ENCODE measurements at regions not wholly inside any gene's neighbourhood (a gene's known extent, or its start where the extent isn't known, plus 50 kb on each side); places are given as distances from the start of the nearest gene placed in this dataset.
"Not testable (repeated sequence)": the region's sequence is repeated elsewhere in the genome, so short reads cannot be mapped to it uniquely, and the experiment has no call there.

DNA sequence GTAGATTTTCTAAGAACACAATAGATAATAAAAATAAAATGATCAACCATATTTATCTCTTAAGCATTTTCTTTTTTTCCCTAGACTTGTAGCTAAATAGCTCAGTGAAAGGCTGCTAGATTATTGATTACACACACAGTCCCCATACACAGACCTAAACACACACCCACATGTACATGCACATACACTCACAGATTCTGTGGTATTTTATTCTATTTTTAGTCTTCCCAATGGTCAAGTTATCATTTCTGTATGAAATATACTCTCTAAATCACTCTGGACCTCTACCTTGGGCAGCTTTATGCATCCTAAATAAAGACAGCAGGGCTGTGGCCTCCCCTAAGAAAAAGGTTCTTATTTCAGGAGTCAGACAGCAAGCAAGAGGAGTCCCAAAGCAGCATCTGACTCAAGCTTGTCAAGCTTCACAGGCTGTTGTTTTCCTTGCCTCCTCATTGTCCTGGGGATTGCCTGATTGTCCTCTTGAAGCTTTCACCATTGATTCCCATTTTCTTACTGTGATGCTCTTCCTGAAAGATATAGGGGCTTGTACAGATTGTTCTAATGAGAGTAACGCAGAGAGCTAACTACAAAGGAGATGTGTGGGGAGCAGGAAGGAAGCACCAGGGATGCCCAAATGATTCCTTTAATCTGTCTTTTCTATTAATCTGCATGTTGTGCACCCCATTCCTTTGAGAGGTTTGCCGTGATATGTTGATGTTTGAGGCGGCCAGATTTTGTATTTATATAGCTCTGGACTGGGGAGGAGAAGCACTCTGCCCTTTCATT is 986.5 kb downstream of the PCDH17 start:
- no peak for DNase-seq (ENCODE audit: low read depth)

GRCh38 chr13:58619396-58620113 is 988.0 kb downstream of the PCDH17 start:
- DNase-seq (ENCODE audit: low read depth) = no peak

DNA sequence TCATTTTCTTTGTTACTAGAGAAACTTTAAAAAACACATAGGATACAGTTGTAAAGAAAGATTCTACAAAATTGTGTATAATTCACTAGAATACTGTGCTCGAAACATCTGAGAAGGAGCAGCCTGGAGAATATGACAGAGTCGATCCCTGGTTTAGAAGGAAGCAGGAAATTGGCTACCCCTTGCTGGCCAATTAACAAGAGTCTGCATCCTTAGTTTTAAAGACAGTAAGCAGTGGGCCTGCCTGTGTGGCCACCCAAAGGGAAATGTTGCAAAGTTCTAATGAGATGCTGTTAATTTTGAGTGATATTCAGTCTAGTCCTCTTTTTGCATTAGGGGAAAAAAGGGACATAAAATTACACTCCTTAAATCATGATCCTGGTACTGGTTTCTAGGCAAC is 988.6 kb downstream of the PCDH17 start:
- no peak for DNase-seq (ENCODE audit: low read depth)

DNA sequence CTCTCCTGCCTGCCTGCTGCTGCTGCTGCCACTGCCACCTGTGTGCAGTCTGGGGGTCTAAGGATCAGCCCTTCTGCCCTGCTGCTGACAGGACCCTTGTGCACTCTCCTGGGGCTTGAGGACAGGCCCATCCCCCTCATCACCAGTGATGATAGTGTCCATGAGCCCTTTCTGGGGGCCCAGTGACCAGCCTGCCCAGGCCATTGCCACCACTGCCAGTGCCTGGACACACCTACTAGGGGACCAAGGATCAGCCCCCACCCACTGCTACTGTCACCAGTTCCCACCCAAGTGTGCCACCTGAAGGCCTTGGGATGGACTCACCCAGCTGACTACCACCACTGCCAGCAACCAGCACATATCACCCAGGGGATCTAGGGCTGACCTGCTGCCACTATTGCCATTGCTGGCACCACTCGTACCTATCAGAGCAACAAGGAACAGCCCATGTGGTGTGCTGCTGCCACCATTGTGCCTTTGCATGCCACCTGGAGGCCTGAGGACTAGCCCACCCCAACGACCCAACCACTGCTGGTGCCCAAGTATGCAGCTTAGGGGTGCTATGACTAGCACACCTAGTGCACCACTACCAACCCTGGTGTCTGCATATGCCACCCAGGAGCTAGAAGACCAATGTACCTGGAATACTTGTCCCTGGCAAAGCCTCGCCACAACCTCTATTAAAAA is 994.3 kb downstream of the PCDH17 start:
- no peak for DNase-seq (ENCODE audit: low read depth)

DNA sequence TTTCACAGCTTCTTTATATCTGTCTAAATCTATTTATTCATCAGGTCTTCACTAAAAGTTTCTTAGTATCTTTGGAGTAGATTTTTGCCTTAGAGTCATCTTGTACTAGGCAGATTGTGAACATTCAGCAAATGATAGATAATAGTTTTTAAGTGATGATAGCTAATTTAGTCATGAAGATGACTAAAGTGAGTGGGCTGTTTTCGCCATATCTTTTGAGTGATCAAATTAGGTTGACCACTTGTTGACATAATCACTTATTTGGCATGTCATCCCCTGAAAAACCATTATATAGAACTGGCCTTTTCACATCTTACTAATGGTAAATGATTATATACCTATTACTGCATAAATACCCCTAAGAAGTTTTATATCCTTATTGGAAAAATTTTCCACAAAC is 999.2 kb downstream of the PCDH17 start:
- DNase-seq (ENCODE audit: low read depth) = no peak

DNA sequence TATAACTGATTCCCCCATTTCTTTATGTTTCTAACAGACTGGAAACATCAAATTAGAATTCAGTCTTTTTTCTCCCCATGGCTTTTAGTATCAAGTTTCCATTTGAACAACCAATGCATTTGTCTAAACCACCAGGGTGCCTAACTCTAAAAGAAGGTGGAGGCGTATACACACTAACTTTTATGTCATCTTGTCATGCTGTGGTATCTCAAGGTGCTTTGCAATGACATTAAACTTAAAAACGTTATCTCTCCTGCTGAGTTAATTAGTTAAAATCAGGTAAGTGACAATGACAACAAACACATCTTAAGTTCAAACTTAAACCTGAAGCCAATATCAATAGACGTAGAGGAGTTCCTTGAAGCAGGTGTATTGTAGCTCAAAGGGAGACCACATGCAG is 1001.7 kb downstream of the PCDH17 start:
- no peak for DNase-seq (ENCODE audit: low read depth)

- DNase-seq (ENCODE audit: low read depth) = no peak
Observed at GRCh38 chr13:58655086-58655485, 1023.5 kb downstream of the PCDH17 start.

- no peak for DNase-seq (ENCODE audit: low read depth)
Observed at GRCh38 chr13:58660826-58661225, 1029.3 kb downstream of the PCDH17 start.

GRCh38 chr13:58666331-58666730 is 1034.8 kb downstream of the PCDH17 start:
- no peak for DNase-seq (ENCODE audit: low read depth)

DNA sequence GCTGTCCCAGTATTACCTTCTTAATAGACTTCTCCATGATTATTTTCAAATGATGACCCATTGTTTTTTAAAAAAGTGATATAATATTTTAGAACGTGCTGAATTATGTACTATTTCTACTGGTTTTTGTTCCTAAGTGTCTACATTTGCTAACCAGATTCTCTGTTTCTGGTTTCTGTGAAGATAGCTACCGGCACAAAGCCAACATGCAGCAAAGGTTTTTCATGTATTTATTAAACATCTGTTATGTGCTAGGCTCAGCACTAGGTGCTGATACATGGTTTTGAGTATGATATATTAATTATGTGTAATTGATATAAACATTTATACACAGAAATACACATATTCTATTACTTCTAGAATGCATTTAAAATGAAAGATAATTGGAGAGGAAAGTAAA is 1035.6 kb downstream of the PCDH17 start:
- DNase-seq (ENCODE audit: low read depth) = no peak

DNA sequence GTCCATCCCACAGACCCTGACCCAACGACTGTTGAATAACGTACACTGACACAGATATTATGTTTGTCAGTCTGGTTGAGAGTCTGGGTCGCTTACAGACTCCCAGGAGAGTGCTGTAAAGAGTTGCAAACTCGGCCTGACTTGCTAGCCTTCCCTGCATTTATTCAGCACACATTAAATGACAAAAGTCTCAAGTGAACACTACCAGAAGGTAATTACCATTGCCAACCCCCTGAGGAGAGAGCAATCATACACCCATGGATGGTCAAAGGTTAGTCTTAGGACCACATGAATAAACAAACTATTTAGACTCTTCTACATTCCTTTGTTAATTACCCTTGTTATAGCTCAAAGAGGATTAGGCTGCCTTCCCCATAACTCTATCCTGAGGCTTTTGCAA is 1048.6 kb downstream of the PCDH17 start:
- DNase-seq (ENCODE audit: low read depth) = no peak

GRCh38 chr13:58682616-58683015 is 1051.1 kb downstream of the PCDH17 start:
- DNase-seq (ENCODE audit: low read depth) = no peak

- no peak for DNase-seq (ENCODE audit: low read depth)
Observed at GRCh38 chr13:58687148-58687547, 1055.6 kb downstream of the PCDH17 start.

DNA sequence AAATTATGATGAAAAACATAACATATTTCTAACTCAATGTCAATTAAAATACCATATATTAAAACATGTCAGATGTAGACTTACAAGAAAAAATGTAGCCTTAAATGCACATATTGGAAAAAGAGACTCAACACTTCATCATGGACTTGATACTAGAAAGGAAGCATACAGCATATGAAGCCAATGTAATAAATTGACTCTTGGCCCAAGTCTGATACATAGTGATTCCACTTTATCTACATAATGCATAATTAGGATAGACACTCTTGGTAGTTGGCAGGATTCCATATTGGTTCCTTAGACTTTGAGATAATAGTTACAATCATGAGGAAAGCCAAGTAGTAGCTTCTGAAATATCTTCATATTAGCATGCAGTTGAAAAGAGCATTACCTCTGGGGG is 1067.0 kb downstream of the PCDH17 start:
- no peak for DNase-seq (ENCODE audit: low read depth)

- no peak for DNase-seq (ENCODE audit: low read depth)
Observed at GRCh38 chr13:58704953-58705352, 1073.4 kb downstream of the PCDH17 start.

- DNase-seq (ENCODE audit: low read depth) = no peak
Observed at GRCh38 chr13:58706421-58706820, 1074.9 kb downstream of the PCDH17 start.

DNA sequence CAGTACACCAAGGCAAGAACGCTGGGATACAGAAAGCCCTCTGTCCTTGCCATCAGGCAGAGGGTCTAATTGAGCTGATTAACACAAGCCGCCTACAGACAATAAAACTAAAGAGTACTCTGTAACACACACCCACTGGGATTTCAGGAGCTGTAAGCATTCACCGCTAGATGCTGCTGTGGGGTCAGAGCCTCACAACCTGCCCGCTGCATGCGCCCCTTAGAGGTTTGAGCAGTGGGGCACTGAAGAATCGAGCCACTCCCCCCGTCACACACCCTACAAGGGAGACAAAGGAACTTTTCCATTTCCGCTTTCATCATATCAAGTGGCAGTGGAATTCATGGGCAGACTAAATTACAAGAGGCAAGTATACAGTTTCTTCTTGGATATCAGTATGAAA is 1080.6 kb downstream of the PCDH17 start:
- no peak for DNase-seq (ENCODE audit: low read depth)

DNA sequence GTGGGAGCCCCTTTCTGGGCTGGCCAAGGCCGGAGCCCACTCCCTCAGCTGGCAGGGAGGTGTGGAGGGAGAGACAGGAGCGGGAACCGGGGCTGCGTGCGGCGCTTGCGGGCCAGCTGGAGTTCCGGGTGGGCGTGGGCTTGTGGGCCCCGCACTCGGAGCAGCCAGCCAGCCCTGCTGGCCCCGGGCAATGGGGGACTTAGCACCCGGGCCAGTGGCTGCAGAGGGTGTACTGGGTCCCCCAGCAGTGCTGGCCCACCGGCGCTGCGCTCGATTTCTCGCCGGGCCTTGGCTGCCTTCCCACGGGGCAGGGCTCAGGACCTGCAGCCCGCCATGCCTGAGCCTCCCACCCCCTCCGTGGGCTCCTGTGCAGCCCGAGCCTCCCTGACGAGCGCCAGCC is 1082.5 kb downstream of the PCDH17 start:
- not testable (repeated sequence) for DNase-seq (ENCODE audit: low read depth)

GRCh38 chr13:58721273-58721672 is 1089.7 kb downstream of the PCDH17 start:
- DNase-seq (ENCODE audit: low read depth) = no peak

DNA sequence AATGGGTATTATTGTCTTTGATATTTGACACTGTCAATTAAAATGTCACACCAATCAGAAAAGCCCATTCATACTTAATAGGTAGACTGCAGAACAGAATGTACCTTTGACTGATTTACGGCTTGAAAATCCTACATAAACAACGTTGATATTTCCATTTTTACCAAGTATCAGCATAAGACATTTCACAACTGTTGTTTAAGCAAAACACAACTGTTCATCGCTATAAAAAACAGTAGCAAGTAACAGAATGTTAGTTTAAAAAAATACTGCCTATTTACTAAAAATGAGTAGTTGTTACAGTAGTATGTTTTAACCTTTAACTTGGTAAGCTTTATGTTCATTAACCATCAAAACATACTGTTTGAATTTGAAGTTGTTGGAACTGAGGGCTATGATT is 1096.6 kb downstream of the PCDH17 start:
- DNase-seq (ENCODE audit: low read depth) = no peak

DNA sequence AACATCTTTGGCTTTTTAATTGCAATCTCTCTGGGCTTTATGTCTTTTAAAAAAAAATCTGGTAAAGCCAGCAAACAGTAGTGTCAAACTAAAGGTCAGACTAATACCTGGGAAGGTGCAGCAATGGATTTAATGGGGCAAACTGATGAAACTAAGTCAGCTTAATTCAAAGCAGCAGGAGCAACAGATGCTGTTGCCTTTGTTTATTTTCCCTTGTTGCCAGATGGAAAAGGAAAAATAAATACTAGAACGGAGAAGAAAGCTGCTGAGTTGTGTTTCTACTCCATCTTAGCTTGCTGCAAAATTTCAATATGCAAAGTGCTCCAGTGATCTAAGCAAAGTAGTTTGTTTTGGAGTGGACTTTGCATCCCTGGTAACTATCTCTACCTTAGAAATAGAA is 1097.8 kb downstream of the PCDH17 start:
- no peak for DNase-seq (ENCODE audit: low read depth)

- no peak for DNase-seq (ENCODE audit: low read depth)
Observed at GRCh38 chr13:58744686-58745085, 1113.1 kb downstream of the PCDH17 start.

DNA sequence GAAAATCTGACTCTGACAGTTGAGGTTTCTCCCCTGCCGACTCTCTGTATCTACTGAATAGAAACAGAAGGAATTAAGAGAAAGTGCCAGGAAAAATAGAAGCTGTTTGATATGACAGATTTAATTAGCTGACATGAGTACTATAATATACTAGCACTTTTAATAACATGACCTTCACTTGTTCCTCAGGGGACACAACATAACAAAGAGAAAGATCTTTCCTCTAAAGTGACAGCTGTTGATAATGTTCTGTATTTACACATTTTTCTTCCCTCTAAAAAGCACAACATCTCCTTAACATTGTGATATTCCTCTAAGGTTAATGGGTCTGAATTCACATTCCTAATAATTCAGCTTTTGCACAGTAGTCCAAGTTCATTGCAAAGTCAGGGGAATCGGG is 1136.0 kb downstream of the PCDH17 start:
- no peak for DNase-seq (ENCODE audit: low read depth)
